Immature natural killer cell (primary cell): ENCODE measurements at regions not wholly inside any gene's neighbourhood (a gene's known extent, or its start where the extent isn't known, plus 50 kb on each side); places are given as distances from the start of the nearest gene placed in this dataset.

Source experiments
- DNase-seq, 3 donors: peaks; one replicate each; pipeline ENCODE4 v3.0.0; 2022; ENCODE audit warnings: mixed read lengths in 1 of 3
- H3K27ac Mint-ChIP-seq, 6 donors: one replicate each; pipeline ENCODE4 v1.8.0; 2020; ENCODE audit warnings: mixed read lengths in 6 of 6, mild to moderate bottlenecking in 5 of 6, inconsistent platforms in 4 of 6, moderate library complexity in 3 of 6
- H3K27me3 Mint-ChIP-seq, 3 donors: one replicate each; pipeline ENCODE4 v1.8.0; 2020 to 2021; ENCODE audit warnings: low read depth in 3 of 3, mild to moderate bottlenecking in 3 of 3, mixed read lengths in 3 of 3, moderate library complexity in 3 of 3, inconsistent platforms in 1 of 3
- H3K36me3 Mint-ChIP-seq, 3 donors: one replicate each; pipeline ENCODE4 v1.8.0; 2020; ENCODE audit warnings: mixed read lengths in 3 of 3, inconsistent platforms in 2 of 3, mild to moderate bottlenecking in 2 of 3
- H3K4me1 Mint-ChIP-seq, 2 donors: one replicate each; pipeline ENCODE4 v1.8.0; 2020; ENCODE audit warnings: inconsistent platforms in 2 of 2, mild to moderate bottlenecking in 2 of 2, mixed read lengths in 2 of 2, moderate library complexity in 1 of 2
- H3K4me3 Mint-ChIP-seq, 5 donors: one replicate each; pipeline ENCODE4 v1.8.0; 2020; ENCODE audit warnings: mild to moderate bottlenecking in 5 of 5, mixed read lengths in 5 of 5, inconsistent platforms in 3 of 5, moderate library complexity in 3 of 5
- H3K9me3 Mint-ChIP-seq, 6 donors: one replicate each; pipeline ENCODE4 v1.8.0; 2020; ENCODE audit warnings: mild to moderate bottlenecking in 6 of 6, mixed read lengths in 6 of 6, inconsistent platforms in 4 of 6, moderate library complexity in 3 of 6

GRCh38 chr9:86821006-86821845 is 126.1 kb downstream of the GAS1 start:
- Mint-ChIP-seq H3K9me3 (no peaks in the 10 kb centered on the region), H3K36me3 (no peaks in the 10 kb centered on the region), H3K4me1 (no peaks in the 10 kb centered on the region), H3K4me3 (no peak overlapping the region), H3K27me3 (peaks cover 0 to 7% (median 0%) of the 10 kb centered on the region in 3 donors), H3K27ac (no peak overlapping the region)
- no peak for DNase-seq

- no peak for DNase-seq
- Mint-ChIP-seq H3K27ac (no peak overlapping the region), H3K27me3 (peaks cover 0 to 7% (median 0%) of the 10 kb centered on the region in 3 donors), H3K4me3 (no peak overlapping the region), H3K36me3 (no peaks in the 10 kb centered on the region), H3K4me1 (no peaks in the 10 kb centered on the region), H3K9me3 (no peaks in the 10 kb centered on the region)
Measured at GRCh38 chr9:86819552-86819951, 127.8 kb downstream of the GAS1 start.

- Mint-ChIP-seq H3K27ac (no peak overlapping the region), H3K27me3 (peaks cover 2 to 7% (median 5%) of the 10 kb centered on the region in 3 donors), H3K9me3 (no peaks in the 10 kb centered on the region), H3K36me3 (no peaks in the 10 kb centered on the region), H3K4me3 (no peak overlapping the region), H3K4me1 (no peaks in the 10 kb centered on the region)
- DNase-seq: no peak
Measured at GRCh38 chr9:86818636-86819035, 128.7 kb downstream of the GAS1 start.

GRCh38 chr9:86816868-86817267 is 130.4 kb downstream of the GAS1 start:
- H3K4me1 Mint-ChIP-seq: no peaks in the 10 kb centered on the region
- H3K36me3 Mint-ChIP-seq: no peaks in the 10 kb centered on the region
- H3K4me3 Mint-ChIP-seq: no peak overlapping the region
- peaks cover 2 to 5% (median 4%) of the 10 kb centered on the region in 3 donors for H3K27me3 Mint-ChIP-seq
- no peaks in the 10 kb centered on the region for H3K9me3 Mint-ChIP-seq
- H3K27ac Mint-ChIP-seq: no peak overlapping the region
- DNase-seq: no peak

GRCh38 chr9:86816366-86816765 is 130.9 kb downstream of the GAS1 start:
- Mint-ChIP-seq H3K4me3 (no peak overlapping the region), H3K4me1 (no peaks in the 10 kb centered on the region), H3K27me3 (peaks cover 2 to 5% (median 4%) of the 10 kb centered on the region in 3 donors), H3K27ac (no peak overlapping the region), H3K36me3 (no peaks in the 10 kb centered on the region), H3K9me3 (no peaks in the 10 kb centered on the region)
- DNase-seq: no peak

GRCh38 chr9:86812616-86813015 is 134.7 kb downstream of the GAS1 start:
- Mint-ChIP-seq H3K4me1 (no peaks in the 10 kb centered on the region), H3K4me3 (no peak overlapping the region), H3K36me3 (no peaks in the 10 kb centered on the region), H3K27ac (no peak overlapping the region), H3K27me3 (peaks cover 0 to 8% (median 4%) of the 10 kb centered on the region in 3 donors), H3K9me3 (no peaks in the 10 kb centered on the region)
- no peak for DNase-seq

- DNase-seq: no peak
- Mint-ChIP-seq H3K4me3 (no peak overlapping the region), H3K9me3 (no peaks in the 10 kb centered on the region), H3K27me3 (peaks cover 0 to 8% (median 4%) of the 10 kb centered on the region in 3 donors), H3K27ac (no peak overlapping the region), H3K4me1 (no peaks in the 10 kb centered on the region), H3K36me3 (no peaks in the 10 kb centered on the region)
Measured at GRCh38 chr9:86809759-86810367, 137.4 kb downstream of the GAS1 start.

GRCh38 chr9:86809151-86809550 is 138.2 kb downstream of the GAS1 start:
- Mint-ChIP-seq H3K36me3 (no peaks in the 10 kb centered on the region), H3K27ac (no peak overlapping the region), H3K4me1 (no peaks in the 10 kb centered on the region), H3K9me3 (peaks cover 0 to 2% (median 0%) of the 10 kb centered on the region in 6 donors), H3K4me3 (no peak overlapping the region), H3K27me3 (peaks cover 0 to 7% (median 4%) of the 10 kb centered on the region in 3 donors)
- DNase-seq: no peak

- H3K27ac Mint-ChIP-seq: no peak overlapping the region
Measured at GRCh38 chr9:86807367-86807976, 139.8 kb downstream of the GAS1 start.

GRCh38 chr9:86804011-86804410 is 143.3 kb downstream of the GAS1 start:
- Mint-ChIP-seq H3K4me1 (no peaks in the 10 kb centered on the region), H3K27me3 (no peaks in the 10 kb centered on the region), H3K36me3 (no peaks in the 10 kb centered on the region), H3K27ac (no peak overlapping the region), H3K4me3 (no peak overlapping the region), H3K9me3 (peaks cover 0 to 2% (median 0%) of the 10 kb centered on the region in 6 donors)
- no peak for DNase-seq

More at GRCh38 chr9:86807367-86807976, 139.8 kb downstream of the GAS1 start:
- DNase-seq: no peak
- Mint-ChIP-seq H3K4me3 (no peak overlapping the region), H3K27me3 (peaks cover 0 to 3% (median 2%) of the 10 kb centered on the region in 3 donors), H3K4me1 (no peaks in the 10 kb centered on the region), H3K9me3 (peaks cover 0 to 2% (median 0%) of the 10 kb centered on the region in 6 donors), H3K36me3 (no peaks in the 10 kb centered on the region)

- no peaks in the 10 kb centered on the region for H3K4me1 Mint-ChIP-seq
- DNase-seq: no peak
- H3K27me3 Mint-ChIP-seq: peaks cover 0 to 1% (median 0%) of the 10 kb centered on the region in 3 donors
- no peak overlapping the region for H3K4me3 Mint-ChIP-seq
- H3K27ac Mint-ChIP-seq: no peak overlapping the region
- H3K36me3 Mint-ChIP-seq: no peaks in the 10 kb centered on the region
- H3K9me3 Mint-ChIP-seq: peaks cover 0 to 2% (median 0%) of the 10 kb centered on the region in 6 donors
Measured at GRCh38 chr9:86802900-86803673, 144.2 kb downstream of the GAS1 start.

GRCh38 chr9:86801246-86801645 is 146.1 kb downstream of the GAS1 start:
- Mint-ChIP-seq H3K27me3 (peaks cover 0 to 3% (median 1%) of the 10 kb centered on the region in 3 donors), H3K9me3 (peaks cover 0 to 2% (median 0%) of the 10 kb centered on the region in 6 donors), H3K4me1 (no peaks in the 10 kb centered on the region), H3K27ac (no peak overlapping the region), H3K36me3 (no peaks in the 10 kb centered on the region), H3K4me3 (no peak overlapping the region)
- DNase-seq: no peak

- H3K9me3 Mint-ChIP-seq: peaks cover 0 to 2% (median 0%) of the 10 kb centered on the region in 6 donors
- peaks cover 0 to 3% (median 1%) of the 10 kb centered on the region in 3 donors for H3K27me3 Mint-ChIP-seq
- H3K27ac Mint-ChIP-seq: no peak overlapping the region
- H3K36me3 Mint-ChIP-seq: no peaks in the 10 kb centered on the region
- no peak overlapping the region for H3K4me3 Mint-ChIP-seq
- no peak for DNase-seq
- no peaks in the 10 kb centered on the region for H3K4me1 Mint-ChIP-seq
Measured at GRCh38 chr9:86800681-86801080, 146.6 kb downstream of the GAS1 start.
